ENCODE measurements at regions not wholly inside any gene's neighbourhood (a gene's known extent, or its start where the extent isn't known, plus 50 kb on each side); places are given as distances from the start of the nearest gene placed in this dataset.
A peak's percentile ranks its signal among the peaks of the same experiment; 100 is the strongest.

DNA sequence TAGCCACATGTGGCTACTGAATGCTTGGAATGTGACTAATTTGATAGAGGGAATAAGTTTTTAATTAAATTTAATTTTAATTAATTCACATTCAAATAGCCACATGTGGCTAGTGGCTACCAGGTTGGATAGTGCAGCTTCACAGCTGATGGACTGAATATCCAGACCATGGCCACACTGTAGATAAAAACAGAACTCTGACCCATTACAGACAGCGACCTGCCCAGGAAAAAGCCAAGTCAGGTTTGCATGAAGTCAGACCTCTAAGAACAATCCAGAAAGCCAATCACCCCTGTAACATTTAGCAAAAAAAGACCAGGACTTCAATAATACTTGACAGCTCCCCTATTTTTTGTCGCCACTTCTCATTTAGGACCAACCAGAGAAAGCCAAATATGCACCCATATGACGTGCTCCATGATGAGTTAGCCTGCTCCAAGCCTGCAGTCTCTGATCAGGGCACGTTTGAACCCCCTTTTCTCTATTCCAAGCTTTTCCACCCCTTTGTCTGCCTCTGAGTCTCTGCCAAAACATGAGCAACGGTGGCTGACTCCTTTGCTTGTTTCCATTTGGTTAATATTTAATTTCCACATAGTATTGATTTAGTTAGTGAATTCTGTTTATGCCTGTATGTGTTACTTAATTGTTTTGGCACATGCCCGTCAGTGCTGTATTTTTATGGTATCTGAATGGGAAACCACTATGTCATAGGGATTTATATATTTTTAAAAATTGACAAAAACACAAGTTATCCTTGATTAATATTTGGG, 636.3 kb downstream of the UTRN start (continued):
- TF ChIP-seq ARID2 (CRISPR knock-in tag; IDR thresholded peaks at IDR 0.05; ENCODE audit: borderline replicate concordance), result 0 out of 2 replicates have a peak, but pooled peaks have one; percentile 44
- no peak for TF ChIP-seq ZFP37 (CRISPR knock-in tag; IDR thresholded peaks at IDR 0.05; ENCODE audit: borderline replicate concordance)

DNA sequence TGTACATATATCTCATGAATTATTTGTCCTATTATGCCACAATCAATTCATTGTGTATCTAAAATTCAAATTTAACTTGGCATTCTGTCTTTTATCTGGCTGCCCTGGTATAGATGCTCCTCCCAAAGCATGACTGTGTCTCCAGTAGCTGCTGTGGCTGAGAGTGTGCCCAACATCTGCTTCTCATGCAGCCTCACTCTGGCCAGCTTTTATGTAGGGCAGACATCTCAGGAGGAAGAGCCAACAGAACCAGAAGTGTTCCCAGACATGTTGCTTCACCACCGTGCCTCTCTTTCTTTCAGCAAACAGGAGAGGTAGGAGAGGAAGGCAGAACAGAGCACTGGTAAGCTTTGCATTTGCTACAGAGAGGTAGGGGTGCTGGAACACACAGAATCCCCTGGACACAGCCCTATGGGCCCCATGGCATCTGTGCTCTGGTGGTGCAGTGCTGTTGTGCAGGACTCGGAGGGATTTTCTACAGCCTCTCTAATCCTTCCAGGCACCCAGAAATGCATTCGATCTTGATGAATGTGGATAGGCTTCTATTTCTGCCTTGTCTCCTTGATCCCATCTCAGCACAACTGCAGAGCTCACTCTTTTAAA, 637.1 kb downstream of the UTRN start:
- FAIRE-seq, result no peak
- H3K9ac ChIP-seq (ENCODE audit: insufficient read depth, low read depth, low read length), result no peak overlapping the region
- H3K27me3 ChIP-seq (ENCODE audit: control insufficient read depth in 1 of 2, insufficient read depth in 2 of 2, low read length in 2 of 2), result no peaks in the 10 kb centered on the region
- intact Hi-C loops (cut with micrococcal nuclease; ENCODE audit: unreplicated experiment), result no loop called here
- H2AFZ ChIP-seq (ENCODE audit: low read length), result no peak overlapping the region
- ChIA-PET CTCF (ENCODE audit: low intra/inter-chr PET ratio, low total read pairs) (no interaction called here), POLR2A (no interaction called here)
- 39% methylated on average over 3 of the region's 3 CpGs for WGBS (ENCODE audit: low lambda C conversion rate)
- in situ Hi-C loops (cut with HindIII; ENCODE audit: extremely low pct_ligation_motif_present, low pct_unique_long_range_greater_than_20kb), result no loop called here
- peaks cover 13% of the 10 kb centered on the region for H3K4me1 ChIP-seq (ENCODE audit: insufficient read depth, low read length)
- no peaks in the 10 kb centered on the region for H4K20me1 ChIP-seq (ENCODE audit: insufficient read depth, low read length)
- H3K79me2 ChIP-seq (ENCODE audit: insufficient read depth, low read length), result no peaks in the 10 kb centered on the region
- no peak for DNase-seq (ENCODE audit: low spot score)
- H3K27ac ChIP-seq (ENCODE audit: extremely low read length, insufficient read depth, low read length), result no peak overlapping the region
- ATAC-seq, result peak; percentile 63
- no peak overlapping the region for H3K4me3 ChIP-seq (replicated peaks in 1 of 3; ENCODE audit: insufficient read depth in 1 of 3, low read depth in 2 of 3, low read length in 3 of 3)
- H3K9me3 ChIP-seq (ENCODE audit: low read length), result no peaks in the 10 kb centered on the region
- H3K4me2 ChIP-seq (ENCODE audit: low read depth, low read length), result no peak overlapping the region
- no peaks in the 10 kb centered on the region for H3K36me3 ChIP-seq (replicated peaks in 1 of 2; ENCODE audit: control insufficient read depth in 1 of 2, insufficient read depth in 2 of 2, low read length in 2 of 2)
- BruUV-seq (replicated peaks), result no TSS peak
- TF ChIP-seq, protein P1, sequence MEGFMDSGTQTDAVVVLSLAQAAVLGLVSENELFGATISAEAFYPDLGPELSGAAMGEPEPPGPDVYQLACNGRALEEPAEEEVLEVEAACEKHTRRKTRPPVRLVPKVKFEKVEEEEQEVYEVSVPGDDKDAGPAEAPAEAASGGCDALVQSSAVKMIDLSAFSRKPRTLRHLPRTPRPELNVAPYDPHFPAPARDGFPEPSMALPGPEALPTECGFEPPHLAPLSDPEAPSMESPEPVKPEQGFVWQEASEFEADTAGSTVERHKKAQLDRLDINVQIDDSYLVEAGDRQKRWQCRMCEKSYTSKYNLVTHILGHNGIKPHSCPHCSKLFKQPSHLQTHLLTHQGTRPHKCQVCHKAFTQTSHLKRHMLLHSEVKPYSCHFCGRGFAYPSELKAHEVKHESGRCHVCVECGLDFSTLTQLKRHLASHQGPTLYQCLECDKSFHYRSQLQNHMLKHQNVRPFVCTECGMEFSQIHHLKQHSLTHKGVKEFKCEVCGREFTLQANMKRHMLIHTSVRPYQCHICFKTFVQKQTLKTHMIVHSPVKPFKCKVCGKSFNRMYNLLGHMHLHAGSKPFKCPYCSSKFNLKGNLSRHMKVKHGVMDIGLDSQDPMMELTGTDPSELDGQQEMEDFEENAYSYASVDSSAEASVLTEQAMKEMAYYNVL (CRISPR knock-in tag; IDR thresholded peaks at IDR 0.05; ENCODE audit: borderline replicate concordance), result no peak
- no peak for TF ChIP-seq MAF1 (CRISPR knock-in tag; IDR thresholded peaks at IDR 0.05; ENCODE audit: borderline replicate concordance)
- no peak for TF ChIP-seq SPEN (CRISPR knock-in tag; IDR thresholded peaks at IDR 0.05; ENCODE audit: low read depth)
- TF ChIP-seq BATF2 (CRISPR knock-in tag; IDR thresholded peaks at IDR 0.05), result no peak
- no peak for TF ChIP-seq TBX3 (IDR thresholded peaks at IDR 0.05; ENCODE audit: borderline replicate concordance)
- no peak for TF ChIP-seq SOX5 (CRISPR knock-in tag; IDR thresholded peaks at IDR 0.05; ENCODE audit: borderline replicate concordance)
- TF ChIP-seq ZNF256 (CRISPR knock-in tag; conservative IDR thresholded peaks at IDR 0.05), result no peak
- TF ChIP-seq FOXK1 (CRISPR knock-in tag; IDR thresholded peaks at IDR 0.05; ENCODE audit: borderline replicate concordance, low read depth), result no peak
- TF ChIP-seq ZC3H13 (CRISPR knock-in tag; IDR thresholded peaks at IDR 0.05), result no peak
- no peak for TF ChIP-seq FOXM1 (CRISPR knock-in tag; IDR thresholded peaks at IDR 0.05)
- no peak for TF ChIP-seq ZNF142 (CRISPR knock-in tag; IDR thresholded peaks at IDR 0.05)
- TF ChIP-seq ELF4 (CRISPR knock-in tag; IDR thresholded peaks at IDR 0.05; ENCODE audit: borderline replicate concordance), result no peak

All from HepG2 (cell line).